SK-N-MC (cell line): ENCODE measurements at regions not wholly inside any gene's neighbourhood (a gene's known extent, or its start where the extent isn't known, plus 50 kb on each side); places are given as distances from the start of the nearest gene placed in this dataset.
A peak's percentile ranks its signal among the peaks of the same experiment; 100 is the strongest.
"Not testable (repeated sequence)": the region's sequence is repeated elsewhere in the genome, so short reads cannot be mapped to it uniquely, and the experiment has no call there.

ENCODE experiments used
- DNase-seq: peaks from one replicate; pipeline ENCODE4 v3.0.0-alpha.2; 2011; ENCODE audit warnings: low read depth, low spot score
- H3K27ac ChIP-seq: fragments of 200-600 bp; sonication (generic); 2 replicates; pipeline ENCODE4 v1.5.1; 2016; ENCODE audit warnings: mixed run types
- H3K36me3 ChIP-seq: fragments of 200-600 bp; sonication (generic); 2 replicates; pipeline ENCODE4 v1.6.1; 2017; ENCODE audit warnings: antibody characterized with exemption, low read length, mixed read lengths; ENCODE audit not compliant: insufficient read depth
- H3K4me3 ChIP-seq: fragments of 200-600 bp; sonication (generic); 2 replicates; pipeline ENCODE4 v1.5.1; 2016
- H3K9ac ChIP-seq: fragments of 200-600 bp; sonication (generic); 2 replicates; pipeline ENCODE4 v1.8.0; 2017; ENCODE audit warnings: mixed run types, mixed read lengths; ENCODE audit not compliant: insufficient read length
- H3K9me3 ChIP-seq: fragments of 200-600 bp; sonication (generic); 2 replicates; pipeline ENCODE4 v1.6.1; 2017; ENCODE audit warnings: low read depth, mild to moderate bottlenecking, antibody characterized with exemption, low read length, moderate library complexity, mixed read lengths
- EZH2 ChIP-seq: fragments of 200-600 bp; sonication (generic); IDR thresholded peaks from one replicate; pipeline ENCODE4 v1.6.1; 2017; ENCODE audit warnings: antibody characterized with exemption
- FOXP2 ChIP-seq: optimal IDR thresholded peaks from 2 replicates; pipeline ENCODE3; 2011; ENCODE audit warnings: mild to moderate bottlenecking, moderate library complexity; ENCODE audit not compliant: insufficient read depth; ENCODE audit errors: extremely low read length, control extremely low read depth
- POLR2AphosphoS5 ChIP-seq: IDR thresholded peaks from 2 replicates; pipeline ENCODE4 v1.6.1; 2012; ENCODE audit warnings: mild to moderate bottlenecking, low read depth, low read length, borderline replicate concordance

- TF ChIP-seq EZH2: no peak
- TF ChIP-seq POLR2AphosphoS5: no peak
- no peak for TF ChIP-seq FOXP2
- H3K4me3 ChIP-seq: no peak overlapping the region
- H3K9ac ChIP-seq: no peak overlapping the region
- H3K27ac ChIP-seq: no peak overlapping the region
- no peaks in the 10 kb centered on the region for H3K36me3 ChIP-seq
- no peaks in the 10 kb centered on the region for H3K9me3 ChIP-seq
- DNase-seq: peak; percentile 14
Measured at GRCh38 chr6:74574794-74575193, 631.1 kb downstream of the COL12A1 start.

- TF ChIP-seq EZH2 (no peak), FOXP2 (no peak), POLR2AphosphoS5 (no peak)
- H3K27ac ChIP-seq: no peak overlapping the region
Measured at GRCh38 chr6:74573613-74574012, 632.2 kb downstream of the COL12A1 start.

GRCh38 chr6:74570044-74570443 is 635.8 kb downstream of the COL12A1 start:
- Histone ChIP-seq H3K4me3 (no peak overlapping the region), H3K27ac (no peak overlapping the region), H3K9ac (no peak overlapping the region), H3K9me3 (no peaks in the 10 kb centered on the region), H3K36me3 (no peaks in the 10 kb centered on the region)
- DNase-seq: no peak
- TF ChIP-seq POLR2AphosphoS5: no peak
- no peak for TF ChIP-seq FOXP2
- TF ChIP-seq EZH2: no peak

More at GRCh38 chr6:74573613-74574012, 632.2 kb downstream of the COL12A1 start:
- DNase-seq: no peak
- H3K9ac ChIP-seq: no peak overlapping the region
- H3K9me3 ChIP-seq: no peaks in the 10 kb centered on the region
- no peaks in the 10 kb centered on the region for H3K36me3 ChIP-seq
- no peak overlapping the region for H3K4me3 ChIP-seq

GRCh38 chr6:74568861-74569260 is 637.0 kb downstream of the COL12A1 start:
- Histone ChIP-seq H3K27ac (no peak overlapping the region), H3K36me3 (no peaks in the 10 kb centered on the region), H3K9me3 (no peaks in the 10 kb centered on the region), H3K4me3 (no peak overlapping the region), H3K9ac (no peak overlapping the region)
- DNase-seq: no peak
- TF ChIP-seq POLR2AphosphoS5 (no peak), EZH2 (no peak), FOXP2 (no peak)

GRCh38 chr6:74567923-74568290 is 637.9 kb downstream of the COL12A1 start:
- not testable (repeated sequence) for H3K9ac ChIP-seq, H3K4me3 ChIP-seq, H3K27ac ChIP-seq, H3K9me3 ChIP-seq, DNase-seq, H3K36me3 ChIP-seq

GRCh38 chr6:74567281-74567922 is 638.5 kb downstream of the COL12A1 start:
- Histone ChIP-seq H3K36me3 (no peaks in the 10 kb centered on the region), H3K27ac (no peak overlapping the region), H3K9me3 (no peaks in the 10 kb centered on the region), H3K9ac (no peak overlapping the region), H3K4me3 (no peak overlapping the region)
- DNase-seq: no peak
- TF ChIP-seq EZH2: no peak
- TF ChIP-seq POLR2AphosphoS5: no peak
- TF ChIP-seq FOXP2: no peak

- TF ChIP-seq FOXP2 (no peak), EZH2 (no peak), POLR2AphosphoS5 (no peak)
- no peak overlapping the region for H3K27ac ChIP-seq
- DNase-seq: no peak
Measured at GRCh38 chr6:74557236-74557635, 648.6 kb downstream of the COL12A1 start.

GRCh38 chr6:74554041-74554440 is 651.8 kb downstream of the COL12A1 start:
- TF ChIP-seq FOXP2 (no peak), EZH2 (no peak), POLR2AphosphoS5 (no peak)
- no peak overlapping the region for H3K9ac ChIP-seq
- no peak overlapping the region for H3K4me3 ChIP-seq
- no peak overlapping the region for H3K27ac ChIP-seq
- no peak for DNase-seq
- no peaks in the 10 kb centered on the region for H3K36me3 ChIP-seq
- H3K9me3 ChIP-seq: no peaks in the 10 kb centered on the region

More at GRCh38 chr6:74557236-74557635, 648.6 kb downstream of the COL12A1 start:
- Histone ChIP-seq H3K36me3 (no peaks in the 10 kb centered on the region), H3K9ac (no peak overlapping the region), H3K9me3 (no peaks in the 10 kb centered on the region), H3K4me3 (no peak overlapping the region)

GRCh38 chr6:74551896-74552295 is 654.0 kb downstream of the COL12A1 start:
- no peaks in the 10 kb centered on the region for H3K36me3 ChIP-seq
- no peak overlapping the region for H3K9ac ChIP-seq
- DNase-seq: no peak

More at GRCh38 chr6:74551896-74552295, 654.0 kb downstream of the COL12A1 start:
- no peaks in the 10 kb centered on the region for H3K9me3 ChIP-seq
- no peak overlapping the region for H3K4me3 ChIP-seq
- no peak for TF ChIP-seq FOXP2
- no peak for TF ChIP-seq POLR2AphosphoS5
- no peak for TF ChIP-seq EZH2
- no peak overlapping the region for H3K27ac ChIP-seq
